ENCODE measurements at regions not wholly inside any gene's neighbourhood (a gene's known extent, or its start where the extent isn't known, plus 50 kb on each side); places are given as distances from the start of the nearest gene placed in this dataset.

- ChIA-PET CTCF (ENCODE audit: low intra/inter-chr PET ratio) (no interaction called here), POLR2A (no interaction called here)
- FAIRE-seq, result no peak
- Histone ChIP-seq H3K9me3 (replicated peaks; ENCODE audit: control insufficient read depth, insufficient read depth, low read depth, low read length) (no peaks in the 10 kb centered on the region), H3K4me3 (no peak overlapping the region), H3K9me1 (ENCODE audit: control insufficient read depth, insufficient read depth, low read length) (no peaks in the 10 kb centered on the region), H3K27me3 (ENCODE audit: control insufficient read depth in 2 of 2, insufficient read depth in 2 of 2, low read length in 2 of 2) (no peaks in the 10 kb centered on the region), H3K4me2 (ENCODE audit: insufficient read depth, low read length) (no peak overlapping the region), H3K36me3 (ENCODE audit: control insufficient read depth, insufficient read depth, low read length) (no peaks in the 10 kb centered on the region), H3K27ac (ENCODE audit: extremely low read depth, low read depth, low read length) (no peak overlapping the region), H3K79me2 (ENCODE audit: control insufficient read depth, insufficient read depth, low read length) (no peaks in the 10 kb centered on the region), H3K9ac (ENCODE audit: insufficient read depth in 1 of 2, low read depth in 2 of 2, low read length in 2 of 2) (no peak overlapping the region), H3K4me1 (replicated peaks in 1 of 2; ENCODE audit: control insufficient read depth in 2 of 2, insufficient read depth in 2 of 2, low read length in 2 of 2) (no peaks in the 10 kb centered on the region), H4K20me1 (replicated peaks; ENCODE audit: control insufficient read depth, insufficient read depth, low read length) (no peaks in the 10 kb centered on the region), H2AFZ (ENCODE audit: low read depth, low read length) (no peak overlapping the region)
- 13% methylated on average over 1 of the region's 1 CpG for WGBS (ENCODE audit: insufficient coverage, low coverage, missing lambda C conversion rate)
- no peak for ATAC-seq
- BruUV-seq (replicated peaks), result no TSS peak
- in situ Hi-C loops (cut with MboI), result no loop called here
- DNase-seq (ENCODE audit: extremely low read depth in 1 of 4, low spot score in 3 of 4), result no peak
- intact Hi-C loops (cut with micrococcal nuclease), result no loop called here
- no peak for TF ChIP-seq ZBTB1 (CRISPR knock-in tag; IDR thresholded peaks at IDR 0.05; ENCODE audit: borderline replicate concordance, low read depth)
- no peak for TF ChIP-seq FOXK2 (conservative IDR thresholded peaks at IDR 0.05 in 1 of 2, IDR thresholded peaks at IDR 0.05 in 1 of 2; ENCODE audit: low read depth in 2 of 2)
- TF ChIP-seq XRCC4 (IDR thresholded peaks at IDR 0.05; ENCODE audit: extremely low read depth, insufficient read depth, insufficient read length), result no peak
- TF ChIP-seq ZNF511 (CRISPR knock-in tag; IDR thresholded peaks at IDR 0.05), result no peak
- no peak for TF ChIP-seq AFF4 (CRISPR knock-in tag; IDR thresholded peaks at IDR 0.05)
- no peak for TF ChIP-seq NKRF (IDR thresholded peaks at IDR 0.05; ENCODE audit: borderline replicate concordance)
- no peak for TF ChIP-seq NR2C1 (IDR thresholded peaks at IDR 0.05)
- no peak for TF ChIP-seq NR2C1 (tag; IDR thresholded peaks at IDR 0.05)
- TF ChIP-seq EZH2 (IDR thresholded peaks at IDR 0.05; ENCODE audit: borderline replicate concordance, low read depth, low read length), result no peak
- no peak for TF ChIP-seq MXD1 (CRISPR knock-in tag; IDR thresholded peaks at IDR 0.05; ENCODE audit: borderline replicate concordance, poor library complexity, severe bottlenecking)
- no peak for TF ChIP-seq TFE3 (CRISPR knock-in tag; IDR thresholded peaks at IDR 0.05)
- TF ChIP-seq ZNF512 (tag; IDR thresholded peaks at IDR 0.05), result no peak
These were observed 988.8 kb upstream of the B3GALT2 start for GRCh38 chr1:194175251-194175650.

Measured in K562 (cell line).